ENCODE measurements at regions not wholly inside any gene's neighbourhood (a gene's known extent, or its start where the extent isn't known, plus 50 kb on each side); places are given as distances from the start of the nearest gene placed in this dataset.

- DNase-seq (ENCODE audit: low spot score): no peak
Observed at GRCh38 chr2:236317938-236318396, 53.8 kb upstream of the ASB18 start.

- no peak for DNase-seq (ENCODE audit: low spot score)
Observed at GRCh38 chr2:236318401-236318800, 54.2 kb upstream of the ASB18 start.

- no peak for DNase-seq (ENCODE audit: low spot score)
Observed at GRCh38 chr2:236319036-236319435, 54.8 kb upstream of the ASB18 start.

GRCh38 chr2:236321415-236321814, 57.2 kb upstream of the ASB18 start:
- no peak for DNase-seq (ENCODE audit: low spot score)

- DNase-seq (ENCODE audit: low spot score): no peak
Observed at GRCh38 chr2:236333417-236334121, 69.4 kb upstream of the ASB18 start.

GRCh38 chr2:236334122-236334876, 70.1 kb upstream of the ASB18 start:
- DNase-seq (ENCODE audit: low spot score): no peak

- no peak for DNase-seq (ENCODE audit: low spot score)
Observed at GRCh38 chr2:236335696-236336574, 71.7 kb upstream of the ASB18 start.

GRCh38 chr2:236336575-236337464, 72.6 kb upstream of the ASB18 start:
- DNase-seq (ENCODE audit: low spot score): no peak

- no peak for DNase-seq (ENCODE audit: low spot score)
Observed at GRCh38 chr2:236337465-236338325, 73.5 kb upstream of the ASB18 start.

- DNase-seq (ENCODE audit: low spot score): peak; percentile 42
Observed at GRCh38 chr2:236338495-236339184, 74.4 kb upstream of the ASB18 start.

GRCh38 chr2:236340251-236340650, 76.0 kb upstream of the ASB18 start:
- DNase-seq (ENCODE audit: low spot score): no peak

- no peak for DNase-seq (ENCODE audit: low spot score)
Observed at GRCh38 chr2:236341067-236341466, 76.9 kb upstream of the ASB18 start.

- DNase-seq (ENCODE audit: low spot score): no peak
Observed at GRCh38 chr2:236341721-236342120, 77.5 kb upstream of the ASB18 start.

GRCh38 chr2:236342507-236342906, 78.3 kb upstream of the ASB18 start:
- no peak for DNase-seq (ENCODE audit: low spot score)

GRCh38 chr2:236342951-236343350, 78.7 kb upstream of the ASB18 start:
- no peak for DNase-seq (ENCODE audit: low spot score)

GRCh38 chr2:236343400-236344161, 79.4 kb upstream of the ASB18 start:
- peak; percentile 70 for DNase-seq (ENCODE audit: low spot score)

- DNase-seq (ENCODE audit: low spot score): no peak
Observed at GRCh38 chr2:236344446-236344845, 80.2 kb upstream of the ASB18 start.

- DNase-seq (ENCODE audit: low spot score): no peak
Observed at GRCh38 chr2:236345081-236345714, 81.0 kb upstream of the ASB18 start.

GRCh38 chr2:236346366-236346765, 82.2 kb upstream of the ASB18 start:
- no peak for DNase-seq (ENCODE audit: low spot score)
